ENCODE measurements at regions not wholly inside any gene's neighbourhood (a gene's known extent, or its start where the extent isn't known, plus 50 kb on each side); places are given as distances from the start of the nearest gene placed in this dataset.

DNA sequence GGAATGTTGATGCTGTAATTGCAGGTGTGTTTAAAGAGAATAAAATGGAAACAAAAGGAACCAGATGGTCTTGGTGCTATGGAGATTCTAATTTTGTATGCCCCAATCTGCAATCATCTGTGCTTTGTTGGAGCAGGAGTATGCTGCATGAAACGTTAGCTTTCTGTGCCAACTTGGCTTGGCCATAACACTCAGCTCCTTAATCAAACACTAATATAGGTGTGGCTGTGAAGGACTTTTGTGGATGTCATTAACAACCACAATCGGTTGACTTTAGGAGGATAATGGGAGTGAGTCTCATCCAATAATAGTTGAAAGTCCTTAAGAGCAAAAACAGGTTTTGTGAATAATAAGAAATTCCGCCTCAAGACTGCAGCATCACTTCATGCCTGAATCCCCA is 399.2 kb downstream of the NLGN4X start:
- no peak for DNase-seq

- no peak for DNase-seq
These were observed 399.6 kb downstream of the NLGN4X start for GRCh38 chrX:5829060-5829459.

DNA sequence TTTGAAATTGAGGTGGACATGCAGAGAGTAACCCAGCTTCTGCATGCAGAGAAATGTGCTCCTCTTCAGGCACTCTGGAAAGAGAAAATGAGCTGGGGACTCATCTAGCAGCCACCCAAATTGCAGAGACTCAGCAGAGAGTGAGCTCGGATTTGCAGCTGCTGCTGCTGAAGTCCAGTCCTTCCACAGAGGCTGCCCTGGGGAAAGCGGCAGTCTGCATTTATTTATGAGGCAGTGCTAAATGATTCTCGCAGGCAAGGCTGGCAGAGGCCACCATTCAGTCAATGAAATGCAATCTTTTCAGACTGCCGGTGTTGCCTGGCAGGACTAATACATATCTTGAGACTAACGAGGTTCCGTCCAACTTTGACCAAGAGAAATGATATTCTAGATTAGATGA is 404.8 kb downstream of the NLGN4X start:
- no peak for DNase-seq

- DNase-seq = no peak
These were observed 418.0 kb downstream of the NLGN4X start for GRCh38 chrX:5810636-5811035.

- DNase-seq = no peak
These were observed 421.5 kb downstream of the NLGN4X start for GRCh38 chrX:5807181-5807580.

DNA sequence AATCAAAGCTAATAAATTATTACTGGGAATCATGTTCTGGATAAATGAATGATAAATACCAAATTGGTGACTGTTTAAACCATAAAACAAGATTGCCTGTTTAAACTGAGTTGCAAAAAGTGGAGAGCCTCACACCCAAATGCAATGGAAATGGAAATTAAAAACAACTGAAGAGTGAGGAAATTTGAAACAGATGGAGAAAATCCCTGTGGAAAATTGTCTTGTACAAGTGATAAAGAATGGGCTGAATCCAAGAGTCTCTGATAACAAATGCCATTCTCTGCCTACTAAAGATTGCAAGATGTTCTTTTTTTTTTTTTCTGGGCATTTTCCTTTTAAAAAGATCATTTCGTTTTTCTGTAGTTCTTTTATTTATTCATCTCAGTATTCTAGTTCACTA is 426.3 kb downstream of the NLGN4X start:
- DNase-seq = no peak

DNA sequence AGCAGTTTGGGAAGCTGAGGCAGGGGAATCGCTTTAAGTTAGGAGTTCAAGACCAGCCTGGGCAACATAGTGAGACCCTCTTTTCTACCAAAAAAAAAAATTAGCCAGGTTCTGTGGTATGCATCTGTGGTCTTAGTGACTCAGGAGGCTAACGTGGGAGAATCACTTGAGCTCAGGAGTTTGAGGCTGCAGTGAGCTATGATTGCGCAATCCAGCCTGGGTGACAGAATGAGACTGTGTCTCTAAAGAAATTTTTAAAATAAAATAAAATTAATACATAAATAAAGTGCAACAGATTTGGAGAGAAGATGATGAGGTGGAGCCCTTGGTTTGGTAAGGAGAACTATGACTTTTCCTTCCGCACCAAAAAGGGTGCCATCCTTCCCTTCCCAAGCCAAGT is 436.9 kb downstream of the NLGN4X start:
- no peak for DNase-seq

DNA sequence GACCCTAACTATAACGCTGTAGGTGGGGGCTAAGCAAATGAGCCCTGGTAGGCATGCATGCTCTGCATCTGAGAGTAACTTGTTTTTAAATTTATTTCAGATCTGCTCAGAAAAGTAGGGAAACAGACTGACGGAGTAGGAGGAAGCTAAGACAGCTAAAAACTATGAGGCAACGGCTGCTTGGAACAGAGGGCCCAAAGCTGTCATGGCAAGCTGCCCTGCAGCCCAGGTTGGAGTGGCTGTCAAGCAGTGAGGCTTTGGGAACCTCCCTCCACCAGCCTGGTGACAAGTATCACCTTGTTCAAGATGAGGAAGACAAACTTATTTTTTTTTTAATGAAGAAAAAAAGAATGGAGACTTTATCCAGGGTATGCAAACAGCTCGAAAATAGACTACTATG is 439.8 kb downstream of the NLGN4X start:
- DNase-seq = no peak

GRCh38 chrX:5780821-5781220 is 447.8 kb downstream of the NLGN4X start:
- no peak for DNase-seq

GRCh38 chrX:5775846-5776430 is 452.7 kb downstream of the NLGN4X start:
- no peak for DNase-seq

- no peak for DNase-seq
These were observed 454.2 kb downstream of the NLGN4X start for GRCh38 chrX:5774446-5774845.

DNA sequence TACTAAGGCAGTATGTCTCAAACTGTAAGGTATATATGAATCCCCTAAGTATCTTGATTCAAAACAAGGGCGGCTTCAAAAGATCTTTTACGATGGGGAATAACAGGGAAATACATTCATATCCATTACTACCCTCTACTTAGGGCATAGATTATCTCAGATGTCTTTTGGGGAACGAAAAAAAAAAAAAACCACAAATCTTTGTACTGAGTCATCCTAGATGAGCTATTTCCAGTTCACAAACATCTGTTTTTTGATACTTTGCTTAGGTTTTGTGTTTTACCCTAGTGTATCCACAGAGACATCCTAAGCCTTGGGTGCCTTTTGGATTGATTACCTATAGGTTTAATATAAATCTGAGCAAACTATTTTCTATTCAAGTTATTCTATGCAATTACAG is 457.2 kb downstream of the NLGN4X start:
- no peak for DNase-seq

DNA sequence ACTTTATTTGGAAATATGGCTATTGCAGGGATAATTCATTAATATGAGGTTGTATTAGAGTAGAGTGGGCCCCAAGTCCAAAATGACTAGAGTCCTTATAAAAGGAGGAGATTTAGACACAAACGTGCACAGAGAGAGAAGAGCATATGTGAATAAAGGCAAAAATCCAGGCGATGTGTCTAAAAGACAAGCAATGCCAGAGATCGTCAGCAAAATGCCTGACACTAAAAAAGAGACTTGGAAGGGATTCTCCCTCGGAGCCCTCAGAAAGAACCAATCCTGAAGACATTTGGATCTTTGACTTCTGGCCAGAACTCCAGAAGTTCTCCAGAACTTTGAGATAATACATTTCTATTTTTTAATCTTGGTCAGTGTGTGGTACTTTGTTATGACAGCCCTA is 472.1 kb downstream of the NLGN4X start:
- no peak for DNase-seq

DNA sequence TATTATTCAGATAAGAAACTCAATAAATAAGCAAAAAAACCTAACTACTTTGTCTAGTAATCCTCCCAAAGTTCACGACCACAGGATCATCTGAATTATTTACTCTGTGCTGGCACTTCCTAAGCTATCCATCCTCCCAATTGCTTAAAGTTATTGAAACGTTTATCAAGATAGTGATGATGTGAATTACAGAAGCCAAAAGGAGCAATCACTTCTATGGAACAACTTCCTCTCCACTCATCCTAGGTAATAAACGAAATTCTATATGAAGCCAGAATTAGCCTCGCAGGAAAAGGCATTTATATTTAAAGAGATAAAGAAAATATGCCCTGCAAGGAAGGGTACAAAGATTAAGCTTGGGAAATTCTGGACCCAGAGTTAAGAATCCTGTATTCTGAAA is 475.4 kb downstream of the NLGN4X start:
- DNase-seq = no peak

DNA sequence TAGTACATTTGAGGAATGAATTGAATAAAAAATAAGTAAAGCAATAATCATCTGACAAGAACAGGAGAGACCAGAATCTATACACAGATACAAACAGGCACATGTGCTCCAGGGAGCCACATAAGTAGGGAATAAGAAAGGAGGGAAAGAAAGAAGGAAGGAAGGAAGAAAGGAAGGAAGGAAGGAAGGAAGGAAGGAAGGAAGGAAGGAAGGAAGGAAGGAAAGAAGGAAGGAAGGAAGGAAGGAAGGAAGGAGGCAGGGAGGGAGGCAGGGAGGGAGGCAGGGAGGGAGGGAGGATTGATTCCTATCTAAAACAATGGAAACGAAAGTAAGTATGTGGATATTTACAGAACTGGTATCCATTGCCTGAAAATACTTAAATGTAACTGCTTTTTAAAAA is 475.8 kb downstream of the NLGN4X start:
- DNase-seq = no peak

GRCh38 chrX:5748586-5749150 is 480.0 kb downstream of the NLGN4X start:
- DNase-seq = no peak

DNA sequence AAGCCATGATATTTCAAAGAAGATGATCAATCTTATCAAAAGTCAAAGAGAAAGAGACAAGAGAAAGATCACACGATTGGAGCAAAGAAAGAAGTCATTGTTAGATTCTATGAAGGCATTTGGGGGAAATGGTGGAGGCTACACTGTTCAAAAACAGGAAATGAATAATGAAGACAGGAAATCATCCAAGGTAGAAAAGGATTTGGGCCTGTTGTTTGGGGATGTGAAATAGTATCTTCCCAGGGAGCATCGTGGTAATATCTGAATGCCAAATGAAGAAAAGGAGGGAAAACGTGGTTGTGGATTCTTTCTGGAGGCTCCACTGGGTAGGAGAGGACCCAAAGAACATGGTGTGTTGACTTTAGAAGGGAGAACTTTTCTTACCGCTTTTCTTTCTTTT is 482.4 kb downstream of the NLGN4X start:
- no peak for DNase-seq

GRCh38 chrX:5733501-5733900 is 495.2 kb downstream of the NLGN4X start:
- DNase-seq = no peak

- no peak for DNase-seq
These were observed 498.1 kb downstream of the NLGN4X start for GRCh38 chrX:5730556-5730955.

DNA sequence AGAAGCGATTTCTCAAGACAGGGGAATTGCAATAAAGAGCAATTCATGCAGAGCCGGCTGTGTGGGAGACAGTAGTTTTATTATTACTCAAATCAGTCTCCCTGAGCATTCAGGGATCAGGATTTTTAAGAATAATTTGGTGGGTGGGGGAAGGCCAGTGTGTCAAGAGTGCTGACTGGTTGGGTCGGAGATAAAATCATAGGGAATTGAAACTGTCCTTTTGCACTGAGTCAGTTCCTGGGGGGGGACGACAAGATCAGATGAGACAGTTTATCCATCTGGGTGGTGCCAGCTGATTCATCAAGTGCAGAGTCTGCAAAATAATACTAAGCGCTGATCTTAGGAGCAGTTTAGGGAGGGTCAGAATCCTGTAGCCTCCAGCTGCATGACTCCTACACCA is 502.4 kb downstream of the NLGN4X start:
- peak in 1 of 2 donors; percentile 16 for DNase-seq

DNA sequence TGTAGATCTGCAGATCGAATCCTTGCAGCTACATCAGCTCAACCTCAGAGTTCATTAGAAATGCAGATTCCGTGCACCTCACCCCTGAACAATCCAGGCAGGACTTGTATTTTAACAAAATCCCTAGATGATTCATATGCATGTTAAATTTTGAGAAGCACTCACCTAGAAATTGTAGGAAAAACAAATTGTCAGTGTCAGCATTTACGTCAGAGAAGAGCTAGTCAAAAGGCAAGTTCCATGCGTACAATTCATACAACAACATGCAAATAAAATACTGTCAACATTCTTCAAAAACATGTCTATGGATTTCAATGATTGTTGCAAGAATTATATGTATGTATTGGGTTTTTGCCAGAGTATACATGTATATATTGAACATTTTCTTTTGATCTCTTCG is 504.5 kb downstream of the NLGN4X start:
- no peak for DNase-seq

DNA sequence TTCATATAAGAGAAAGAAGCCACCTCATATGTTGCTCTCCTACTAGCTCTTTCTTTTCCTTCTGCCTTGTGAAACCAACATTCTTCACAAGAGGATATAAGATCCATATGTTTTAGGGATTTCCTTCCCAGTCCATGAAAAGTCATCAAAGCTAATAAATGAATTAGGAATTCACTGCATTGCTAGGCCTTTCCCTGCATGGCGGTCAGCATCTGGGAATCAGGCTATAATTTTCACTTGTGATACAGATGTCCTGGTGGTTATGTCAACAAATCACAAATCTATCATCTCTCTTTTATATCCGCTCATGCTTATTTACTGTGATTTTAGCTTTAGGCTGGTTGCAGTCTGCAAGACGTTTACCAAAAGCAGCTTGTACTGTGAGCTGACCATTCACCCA is 510.0 kb downstream of the NLGN4X start:
- DNase-seq = no peak

DNA sequence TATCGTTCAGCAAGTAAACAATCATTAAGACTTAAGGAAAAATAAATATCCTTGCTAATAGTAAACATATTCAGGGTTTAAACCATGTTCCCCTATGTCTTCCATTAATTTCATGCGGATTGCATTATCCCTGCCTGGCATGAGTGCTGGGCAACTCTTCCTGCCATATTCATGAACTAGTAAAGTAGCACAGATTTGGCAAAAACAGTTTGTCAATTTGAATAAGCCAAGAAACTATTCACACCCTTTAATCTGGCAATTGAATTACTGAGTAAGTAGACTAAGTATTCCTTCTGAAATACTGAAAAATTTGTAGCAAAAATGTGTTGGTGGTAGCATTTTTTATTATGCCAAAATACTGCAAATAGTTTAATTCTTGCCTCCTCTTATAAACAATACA is 512.0 kb downstream of the NLGN4X start:
- no peak for DNase-seq

DNA sequence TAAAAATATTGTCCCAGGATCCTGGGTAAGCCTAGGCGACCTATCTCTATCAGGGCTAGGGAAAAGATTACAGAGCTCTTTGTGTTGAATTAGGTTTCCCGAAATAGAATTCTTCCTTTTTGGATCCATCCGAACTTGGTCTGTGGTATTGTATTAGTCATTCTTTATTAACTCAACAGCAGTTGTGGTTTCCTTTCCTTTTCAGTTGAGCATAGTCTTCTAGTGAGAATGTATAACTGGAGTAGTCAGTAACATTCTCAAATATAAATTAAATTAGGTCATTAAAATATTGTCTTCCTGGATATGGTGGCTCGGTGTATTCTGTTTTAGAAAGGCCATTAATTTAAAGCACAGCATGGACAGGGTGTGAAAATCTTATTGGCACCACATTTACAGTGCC is 520.4 kb downstream of the NLGN4X start:
- DNase-seq = no peak

DNA sequence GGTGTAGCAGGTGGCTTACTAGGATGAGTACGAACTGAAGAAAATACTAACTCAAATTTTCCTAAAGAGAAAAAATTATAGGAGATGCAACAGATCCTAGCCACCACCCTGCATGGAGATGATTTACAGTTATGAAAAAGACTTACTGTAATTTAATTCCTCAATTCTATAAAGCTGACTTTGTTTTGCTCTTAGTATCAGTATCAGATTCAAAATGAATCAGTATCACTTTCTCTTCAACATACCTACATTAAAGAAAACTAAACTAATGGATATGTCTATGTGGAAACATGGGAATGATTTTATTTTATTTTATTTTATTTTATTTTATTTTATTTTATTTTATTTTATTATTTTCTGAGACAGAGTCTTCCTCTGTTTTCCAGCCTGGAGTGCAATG is 525.8 kb downstream of the NLGN4X start:
- no peak for DNase-seq

- no peak for DNase-seq
These were observed 532.7 kb downstream of the NLGN4X start for GRCh38 chrX:5695971-5696370.

All from CD4-positive, alpha-beta T cell treated with Interleukin-4 for 1 hour (primary cell).